ENCODE measurements at regions not wholly inside any gene's neighbourhood (a gene's known extent, or its start where the extent isn't known, plus 50 kb on each side); places are given as distances from the start of the nearest gene placed in this dataset.

DNA sequence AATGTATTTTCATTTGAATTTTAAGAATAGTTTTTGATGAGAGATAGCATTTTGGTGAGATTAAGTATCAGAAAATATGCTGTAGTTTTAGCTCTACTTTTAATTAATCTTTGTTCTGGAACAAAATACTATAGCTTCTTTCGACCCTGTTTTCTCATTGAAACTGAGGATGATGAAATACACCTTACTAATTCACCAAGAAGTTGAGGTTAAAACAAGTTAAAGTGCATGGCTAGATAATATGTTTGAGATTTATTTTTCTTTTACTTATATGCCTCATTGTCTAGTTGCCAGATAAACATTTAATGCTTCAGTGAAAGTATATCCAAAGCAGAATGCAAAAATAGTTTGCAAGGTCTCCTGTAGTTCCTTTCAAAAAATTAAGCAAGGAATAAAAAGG, 140.1 kb upstream of the KCNN2 start:
- TF ChIP-seq EZH2 (IDR thresholded peaks at IDR 0.05), result no peak
- TF ChIP-seq, protein P1, sequence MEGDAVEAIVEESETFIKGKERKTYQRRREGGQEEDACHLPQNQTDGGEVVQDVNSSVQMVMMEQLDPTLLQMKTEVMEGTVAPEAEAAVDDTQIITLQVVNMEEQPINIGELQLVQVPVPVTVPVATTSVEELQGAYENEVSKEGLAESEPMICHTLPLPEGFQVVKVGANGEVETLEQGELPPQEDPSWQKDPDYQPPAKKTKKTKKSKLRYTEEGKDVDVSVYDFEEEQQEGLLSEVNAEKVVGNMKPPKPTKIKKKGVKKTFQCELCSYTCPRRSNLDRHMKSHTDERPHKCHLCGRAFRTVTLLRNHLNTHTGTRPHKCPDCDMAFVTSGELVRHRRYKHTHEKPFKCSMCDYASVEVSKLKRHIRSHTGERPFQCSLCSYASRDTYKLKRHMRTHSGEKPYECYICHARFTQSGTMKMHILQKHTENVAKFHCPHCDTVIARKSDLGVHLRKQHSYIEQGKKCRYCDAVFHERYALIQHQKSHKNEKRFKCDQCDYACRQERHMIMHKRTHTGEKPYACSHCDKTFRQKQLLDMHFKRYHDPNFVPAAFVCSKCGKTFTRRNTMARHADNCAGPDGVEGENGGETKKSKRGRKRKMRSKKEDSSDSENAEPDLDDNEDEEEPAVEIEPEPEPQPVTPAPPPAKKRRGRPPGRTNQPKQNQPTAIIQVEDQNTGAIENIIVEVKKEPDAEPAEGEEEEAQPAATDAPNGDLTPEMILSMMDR (IDR thresholded peaks at IDR 0.05), result no peak
- no peak for TF ChIP-seq EZH2phosphoT487 (IDR thresholded peaks at IDR 0.05)
